ENCODE measurements at regions not wholly inside any gene's neighbourhood (a gene's known extent, or its start where the extent isn't known, plus 50 kb on each side); places are given as distances from the start of the nearest gene placed in this dataset.
"Not testable (repeated sequence)": the region's sequence is repeated elsewhere in the genome, so short reads cannot be mapped to it uniquely, and the experiment has no call there.

DNA sequence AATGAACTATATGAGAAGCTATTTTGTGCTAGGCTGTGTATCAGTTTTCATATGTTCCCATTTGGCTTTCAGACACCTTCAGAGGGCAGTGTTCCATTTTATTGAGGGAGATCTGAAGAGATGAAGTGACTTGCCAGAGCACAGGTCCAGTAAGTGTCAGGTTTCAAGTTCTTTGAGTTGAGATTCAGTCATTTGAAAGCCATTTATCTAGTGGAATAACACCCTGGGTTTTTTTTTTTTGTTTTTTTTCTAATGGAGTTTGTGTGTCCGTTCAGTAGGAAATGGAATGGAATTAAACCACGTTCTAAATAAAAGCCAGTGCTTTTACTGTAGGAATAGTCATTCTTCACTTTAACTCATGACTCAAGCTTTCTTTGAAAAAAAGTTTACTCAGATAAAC lies 652.9 kb upstream of the USP24 start:
- CTCF ChIA-PET, result no interaction called here
- POLR2A ChIA-PET, result no interaction called here

DNA sequence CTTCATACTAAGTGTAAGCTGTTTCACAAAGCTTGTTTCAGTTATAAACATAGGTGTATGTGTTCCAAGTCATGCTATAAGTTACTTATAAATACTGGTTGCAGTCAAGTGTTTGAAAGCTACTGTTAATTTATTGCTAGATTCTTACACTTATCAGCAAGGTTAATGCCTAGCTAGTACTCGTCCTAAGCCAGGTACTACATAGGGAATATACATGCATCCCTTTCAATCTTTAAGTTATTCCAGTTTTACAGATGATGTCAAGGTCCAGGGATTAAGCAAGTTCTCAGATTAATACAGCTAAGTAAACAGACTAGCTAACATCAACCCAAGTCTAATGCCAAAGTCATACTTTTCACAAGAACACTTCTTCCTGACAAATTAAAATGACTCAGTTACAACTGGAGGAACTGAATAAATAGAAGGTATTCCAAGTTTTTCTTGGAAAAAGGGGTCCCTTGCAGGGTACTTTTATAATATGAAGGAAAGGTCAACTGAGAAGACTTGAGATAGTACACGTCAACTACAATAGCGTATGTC lies 652.2 kb upstream of the USP24 start:
- CTCF ChIA-PET, result no interaction called here
- POLR2A ChIA-PET, result no interaction called here

DNA sequence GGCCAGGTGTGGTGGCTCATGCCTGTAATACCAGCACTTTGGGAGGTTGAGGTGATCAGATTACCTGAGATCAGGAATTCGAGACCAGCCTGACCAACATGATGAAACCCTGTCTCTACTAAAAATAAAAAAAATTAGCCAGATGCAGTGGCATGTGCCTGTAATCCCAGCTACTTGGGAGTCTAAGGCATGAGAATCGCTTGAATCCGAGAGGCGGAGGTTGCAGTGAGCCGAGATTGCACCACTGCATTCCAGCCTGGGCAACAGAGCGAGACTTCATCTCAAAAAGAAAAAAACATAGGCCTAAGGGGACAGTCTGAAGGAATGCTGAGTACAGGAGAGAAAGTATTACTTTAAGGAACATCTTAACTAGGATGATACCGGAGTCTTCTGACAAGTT lies 650.6 kb upstream of the USP24 start:
- POLR2A ChIA-PET, result not testable (repeated sequence)

DNA sequence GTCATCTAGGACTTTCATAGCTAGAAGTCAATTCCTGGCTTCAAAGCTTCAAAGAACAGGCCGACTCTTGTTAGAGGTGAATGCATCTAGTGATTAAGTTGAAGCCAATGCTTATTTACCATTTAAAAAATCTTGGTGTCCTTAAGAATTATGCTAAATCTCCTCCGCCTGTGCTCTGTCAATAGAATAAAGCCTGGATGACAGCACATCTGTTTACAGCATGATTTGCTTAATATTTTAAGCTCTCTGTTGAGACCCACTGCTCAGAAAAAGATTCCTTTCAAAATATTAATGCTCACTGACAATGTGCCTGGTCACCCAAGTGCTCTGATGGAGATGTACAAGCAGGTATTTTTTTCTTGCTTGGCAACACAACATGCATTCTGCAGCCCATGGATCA lies 649.1 kb upstream of the USP24 start:
- CTCF ChIA-PET, result no interaction called here
- POLR2A ChIA-PET, result no interaction called here

More for the DNA sequence above, 650.6 kb upstream of the USP24 start:
- CTCF ChIA-PET, result not testable (repeated sequence)

DNA sequence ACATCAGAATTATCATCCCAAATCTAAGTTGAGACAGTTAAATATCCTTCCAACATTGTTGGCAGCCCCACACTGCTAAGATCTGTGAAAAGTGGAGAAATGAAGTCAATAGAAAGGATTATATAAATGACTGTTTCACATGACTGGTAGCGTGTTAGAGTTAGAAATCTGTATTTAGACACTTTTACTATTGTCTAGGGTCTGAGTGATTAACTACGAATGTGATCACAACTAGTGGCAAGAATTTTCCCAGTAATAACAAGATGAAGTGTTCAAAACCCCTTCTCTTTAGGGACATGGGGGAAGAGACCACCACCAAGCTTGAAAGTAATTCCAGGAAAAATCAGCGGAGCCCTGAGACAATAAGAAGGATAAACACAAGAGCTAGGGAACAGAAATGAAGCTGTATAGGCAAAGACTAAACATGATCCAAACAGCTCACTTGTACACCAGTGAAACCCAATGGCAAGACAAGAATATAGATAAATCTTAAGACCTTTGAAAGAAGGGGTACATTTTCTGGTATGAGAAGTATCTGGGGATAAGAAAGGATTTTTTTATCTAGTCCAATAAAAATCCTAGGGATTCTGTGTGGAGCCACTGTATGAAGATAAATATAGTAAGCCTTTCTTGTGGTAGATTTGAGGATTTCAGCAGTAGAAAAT lies 646.6 kb upstream of the USP24 start:
- ChIA-PET POLR2A (no interaction called here), CTCF (no interaction called here)

DNA sequence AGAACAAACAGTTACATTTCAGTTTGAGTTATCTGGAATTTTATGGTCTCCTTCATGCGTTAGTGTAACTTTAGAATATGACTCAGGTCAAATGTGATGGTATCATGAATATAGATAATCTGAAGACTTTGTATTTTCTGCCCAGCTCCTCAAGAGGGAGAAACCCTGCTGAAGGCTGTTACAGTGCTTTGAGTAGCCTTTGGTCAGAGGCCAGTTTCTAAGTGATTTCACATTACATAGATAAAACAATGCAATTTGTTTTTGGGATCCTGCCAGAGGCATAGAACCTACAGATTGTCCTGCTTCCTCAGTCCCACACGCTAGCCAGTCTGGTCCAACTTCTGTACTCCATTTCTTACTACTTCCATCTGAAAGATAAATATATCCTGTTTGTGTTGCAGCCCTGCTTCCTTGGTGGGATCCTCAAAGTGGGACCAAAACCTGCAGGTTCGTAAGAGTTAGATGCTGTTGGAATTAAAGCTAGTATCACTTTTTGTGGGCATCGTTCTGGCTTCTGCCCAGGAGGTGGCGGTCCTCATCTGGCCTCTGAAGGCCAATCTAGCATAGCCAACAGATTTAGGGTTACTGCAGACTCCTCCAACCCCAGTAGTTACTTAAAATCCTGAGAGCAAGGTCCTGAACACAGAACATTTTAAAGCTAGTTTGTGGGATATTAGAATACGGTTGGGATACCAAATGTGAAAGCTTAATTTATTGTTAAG lies 645.8 kb upstream of the USP24 start:
- ChIA-PET CTCF (no interaction called here), POLR2A (no interaction called here)

DNA sequence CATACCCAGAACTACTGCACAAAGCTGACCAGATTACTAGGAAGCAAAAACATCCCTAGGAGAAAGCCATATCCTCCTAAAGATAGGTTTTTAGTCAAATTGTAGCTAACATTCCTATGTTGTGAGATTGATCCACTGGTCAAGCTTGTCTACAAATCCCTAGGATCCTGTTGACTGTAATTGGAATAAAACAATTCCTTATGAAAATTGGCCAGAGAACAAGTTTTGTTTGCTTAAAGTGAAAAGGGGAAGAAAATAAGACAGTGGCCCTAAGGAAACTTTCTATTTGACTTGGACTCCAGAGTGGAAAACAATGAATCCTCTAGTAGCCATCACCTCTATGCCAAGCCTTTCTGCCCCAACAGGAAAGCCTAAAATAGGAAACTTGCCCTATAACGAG lies 645.2 kb upstream of the USP24 start:
- CTCF ChIA-PET, result no interaction called here

DNA sequence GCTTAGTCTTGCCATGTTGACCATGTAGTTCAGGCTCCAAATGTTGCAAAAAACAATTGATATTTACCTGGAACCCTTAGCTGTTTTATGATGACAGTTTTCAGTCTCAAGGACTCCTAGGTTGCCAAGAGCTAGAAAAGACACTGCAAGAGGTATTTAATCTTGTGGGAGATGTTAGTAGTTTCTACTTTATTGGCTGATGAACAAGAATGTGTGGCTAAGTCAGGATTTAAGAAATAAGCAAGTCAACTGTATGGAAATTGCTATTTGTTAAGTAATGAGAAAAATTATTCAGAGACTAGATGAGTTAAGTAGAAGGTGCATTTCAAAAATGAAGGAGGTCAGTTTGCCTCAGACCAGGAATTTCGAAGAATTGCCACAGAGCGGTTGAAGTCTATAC lies 639.7 kb upstream of the USP24 start:
- ChIA-PET CTCF (no interaction called here), POLR2A (no interaction called here)

More for the DNA sequence above, 645.2 kb upstream of the USP24 start:
- POLR2A ChIA-PET, result no interaction called here

DNA sequence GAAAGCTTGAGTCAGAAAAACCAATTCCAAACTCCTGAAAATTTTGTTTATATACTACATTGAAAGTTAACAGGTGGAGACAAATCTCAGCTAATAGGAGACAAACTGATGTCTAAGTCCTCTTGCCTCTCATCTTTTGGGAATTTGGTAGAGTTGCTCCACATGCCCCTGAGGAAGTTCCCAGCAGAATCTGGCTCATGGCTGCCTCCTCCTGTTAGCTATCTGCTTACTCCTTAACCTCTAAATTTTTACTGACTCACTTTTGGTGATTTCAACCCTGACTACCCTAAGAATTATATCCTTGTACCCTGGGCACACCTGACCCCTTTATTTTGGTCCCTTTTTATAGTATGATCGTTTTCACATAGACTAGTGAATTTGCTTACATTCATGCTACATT lies 633.7 kb upstream of the USP24 start:
- ChIA-PET POLR2A (no interaction called here), CTCF (no interaction called here)

DNA sequence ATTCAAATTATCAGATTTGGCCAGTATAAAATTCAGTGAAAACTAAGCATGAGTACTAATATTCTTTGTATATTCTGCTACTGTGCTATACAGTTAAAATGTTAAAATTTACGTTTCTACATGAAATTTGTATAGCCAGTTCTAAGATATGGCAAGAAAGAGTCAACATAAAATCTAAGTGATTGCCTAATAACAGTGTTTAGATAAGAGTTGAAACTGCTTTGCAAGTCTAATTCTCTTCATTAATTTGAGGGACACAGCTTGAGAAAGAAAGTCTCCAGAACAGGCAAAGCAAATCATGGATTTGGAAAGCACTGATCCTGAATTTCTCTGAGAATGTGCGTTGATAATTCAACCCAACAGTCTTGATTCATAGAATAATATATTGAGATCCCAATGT lies 630.9 kb upstream of the USP24 start:
- ChIA-PET POLR2A (no interaction called here), CTCF (no interaction called here)

DNA sequence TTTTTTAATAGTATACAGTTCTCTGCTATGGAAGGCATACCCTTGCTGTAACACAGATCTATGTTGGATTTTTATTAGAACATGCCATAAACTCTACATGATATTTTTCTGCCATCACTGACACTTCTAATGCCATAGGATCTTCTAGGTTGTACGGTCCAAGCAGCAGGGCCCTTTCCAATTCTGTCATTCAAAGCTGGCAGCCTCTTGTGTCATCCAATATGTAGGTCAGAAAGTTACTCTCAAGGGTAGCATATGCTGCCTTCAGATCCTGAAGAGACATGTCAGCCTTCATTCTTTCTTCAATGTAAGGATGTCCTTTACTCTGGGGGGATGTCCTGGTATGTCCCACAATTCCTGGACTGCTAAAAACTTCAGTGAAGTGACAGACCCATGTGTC lies 629.2 kb upstream of the USP24 start:
- ChIA-PET CTCF (no interaction called here), POLR2A (no interaction called here)

DNA sequence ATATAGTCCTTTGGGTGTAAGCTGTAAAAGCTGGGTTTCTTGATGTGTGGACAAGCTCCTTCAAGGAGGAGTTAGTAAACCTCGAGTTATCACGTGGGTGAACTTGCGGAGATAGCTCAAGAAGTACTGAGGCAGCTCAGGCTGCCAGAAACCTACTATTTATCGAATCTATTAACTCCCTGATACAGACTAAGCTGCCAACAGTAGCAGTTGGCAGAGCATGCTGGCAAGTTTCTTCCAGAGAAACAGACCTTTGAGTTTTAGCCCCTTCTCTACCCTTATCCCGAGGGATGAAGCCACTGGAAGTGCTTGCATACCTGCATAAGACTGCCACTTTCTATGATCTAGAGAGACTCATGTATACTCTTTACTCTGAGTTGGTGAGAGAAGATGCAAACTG lies 624.5 kb upstream of the USP24 start:
- ChIA-PET CTCF (no interaction called here), POLR2A (no interaction called here)

DNA sequence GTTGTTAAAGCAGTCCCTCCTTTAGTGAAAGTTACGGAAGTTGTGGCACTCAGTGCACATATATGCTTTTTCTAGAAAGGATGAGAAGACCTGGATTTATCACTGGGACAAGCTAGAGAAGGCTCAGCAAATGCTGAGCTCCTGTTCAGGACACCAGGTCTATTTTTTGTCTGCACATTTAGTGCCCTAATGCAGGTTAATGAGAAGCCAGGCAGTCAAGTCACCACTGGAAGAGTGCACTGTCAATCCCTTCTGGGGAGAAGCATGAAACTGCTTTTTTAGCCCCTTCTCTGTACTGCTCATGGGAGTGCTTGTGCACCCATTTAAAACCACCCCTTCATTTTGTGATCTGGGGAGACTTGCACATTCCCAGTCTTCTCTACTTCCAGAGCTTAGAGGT lies 624.1 kb upstream of the USP24 start:
- ChIA-PET CTCF (no interaction called here), POLR2A (no interaction called here)

DNA sequence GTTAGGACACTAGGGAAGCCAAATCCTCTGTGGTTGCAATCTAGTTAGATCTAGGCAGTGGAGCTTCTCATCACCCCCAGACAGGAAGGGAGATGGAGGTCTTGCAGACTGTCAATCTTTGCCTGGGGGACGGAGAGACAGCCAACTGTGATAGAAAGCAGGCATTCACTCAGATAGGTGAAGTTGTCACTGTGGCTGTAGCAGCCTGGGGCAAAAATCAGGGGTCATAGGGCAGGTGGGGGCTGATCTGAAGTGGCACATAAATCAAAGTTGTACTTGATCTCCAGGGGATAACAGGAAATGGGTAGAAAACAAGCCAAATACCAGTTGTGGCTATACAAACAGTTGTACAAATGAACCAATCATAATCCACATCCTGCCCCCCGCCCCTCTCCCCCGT lies 620.9 kb upstream of the USP24 start:
- ChIA-PET CTCF (no interaction called here), POLR2A (no interaction called here)

DNA sequence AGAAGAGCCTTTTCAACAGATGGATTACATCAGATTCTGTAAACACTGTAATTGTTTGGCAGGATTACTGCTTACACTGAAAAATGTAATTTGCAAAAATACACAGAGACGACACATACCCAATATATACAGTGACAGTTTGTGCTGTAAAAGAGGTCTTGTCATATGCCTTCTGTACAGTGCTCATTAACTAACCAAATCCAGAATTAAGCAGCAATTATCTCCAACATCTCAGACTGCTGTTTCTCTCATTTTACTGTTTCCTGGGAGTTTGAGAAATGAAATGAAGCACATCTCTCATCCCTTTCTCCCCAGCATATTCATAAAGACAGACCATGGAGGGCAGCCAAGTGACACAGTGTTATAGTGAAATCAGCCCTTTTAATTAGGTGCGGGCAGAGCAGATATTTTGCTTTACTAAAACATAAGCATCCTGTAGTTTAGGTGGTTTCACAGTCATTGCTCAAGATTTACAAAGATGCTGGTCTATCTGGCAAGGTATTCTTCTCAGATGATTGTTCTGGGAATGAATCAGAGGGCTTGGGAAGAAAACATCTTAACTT lies 618.4 kb upstream of the USP24 start:
- ChIA-PET POLR2A (no interaction called here), CTCF (no interaction called here)

DNA sequence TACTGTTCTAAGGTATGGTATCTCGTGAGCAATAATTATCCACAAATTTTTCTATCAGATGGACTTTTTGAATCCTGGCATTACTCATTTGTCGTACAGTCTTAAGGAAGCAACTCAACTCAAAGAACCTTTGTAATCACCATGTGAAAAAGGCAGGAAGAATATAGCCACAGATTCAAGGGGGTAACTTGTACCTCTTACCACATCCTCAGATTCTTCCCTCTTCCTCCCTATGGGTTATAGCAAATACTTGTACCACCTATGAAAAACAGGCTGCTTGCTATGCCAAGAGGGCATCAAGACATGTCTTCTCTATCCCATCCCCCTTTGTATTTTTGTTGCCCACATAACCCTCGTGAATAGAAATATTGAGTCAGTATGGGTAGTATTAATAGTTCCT lies 616.6 kb upstream of the USP24 start:
- POLR2A ChIA-PET, result no interaction called here

DNA sequence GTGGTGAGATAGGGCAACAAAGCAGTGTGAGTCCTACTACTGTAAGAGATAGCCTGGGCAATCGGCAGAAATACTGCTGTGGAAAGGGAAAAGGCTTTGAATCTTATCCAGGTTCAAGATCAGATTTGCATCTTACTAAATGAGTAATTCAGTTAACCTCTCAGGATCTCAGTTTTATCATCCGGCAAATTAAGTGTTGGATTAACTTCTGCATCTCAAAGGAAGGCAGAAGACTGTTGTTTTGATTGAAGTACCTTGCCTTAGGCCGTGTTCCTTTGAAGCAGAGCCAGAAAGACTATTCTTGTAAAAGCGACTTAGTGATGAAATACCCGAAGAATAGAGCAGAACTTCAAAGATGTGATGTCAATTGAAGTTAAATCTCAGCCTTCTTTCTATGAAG lies 612.9 kb upstream of the USP24 start:
- ChIA-PET CTCF (no interaction called here), POLR2A (no interaction called here)

More for the DNA sequence above, 616.6 kb upstream of the USP24 start:
- CTCF ChIA-PET, result no interaction called here

DNA sequence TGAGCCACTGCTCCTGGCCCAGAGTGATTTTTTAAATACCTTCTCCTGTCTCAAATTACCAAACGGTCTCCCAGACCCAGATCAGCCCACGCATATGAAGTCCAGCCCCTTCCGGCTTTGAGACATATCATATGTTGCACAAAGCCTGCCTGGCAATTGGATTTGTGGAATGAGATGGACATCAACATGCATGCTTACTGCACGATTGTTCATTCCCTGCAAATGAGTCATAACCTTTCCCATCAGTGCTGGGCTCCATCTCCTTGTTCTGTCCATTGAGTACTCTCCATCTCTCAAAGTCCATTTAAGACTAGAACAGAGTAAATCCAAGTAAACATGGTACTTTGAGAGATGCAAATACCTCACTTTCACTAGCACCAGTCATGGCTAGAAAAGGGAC lies 612.2 kb upstream of the USP24 start:
- CTCF ChIA-PET, result no interaction called here
- POLR2A ChIA-PET, result no interaction called here

DNA sequence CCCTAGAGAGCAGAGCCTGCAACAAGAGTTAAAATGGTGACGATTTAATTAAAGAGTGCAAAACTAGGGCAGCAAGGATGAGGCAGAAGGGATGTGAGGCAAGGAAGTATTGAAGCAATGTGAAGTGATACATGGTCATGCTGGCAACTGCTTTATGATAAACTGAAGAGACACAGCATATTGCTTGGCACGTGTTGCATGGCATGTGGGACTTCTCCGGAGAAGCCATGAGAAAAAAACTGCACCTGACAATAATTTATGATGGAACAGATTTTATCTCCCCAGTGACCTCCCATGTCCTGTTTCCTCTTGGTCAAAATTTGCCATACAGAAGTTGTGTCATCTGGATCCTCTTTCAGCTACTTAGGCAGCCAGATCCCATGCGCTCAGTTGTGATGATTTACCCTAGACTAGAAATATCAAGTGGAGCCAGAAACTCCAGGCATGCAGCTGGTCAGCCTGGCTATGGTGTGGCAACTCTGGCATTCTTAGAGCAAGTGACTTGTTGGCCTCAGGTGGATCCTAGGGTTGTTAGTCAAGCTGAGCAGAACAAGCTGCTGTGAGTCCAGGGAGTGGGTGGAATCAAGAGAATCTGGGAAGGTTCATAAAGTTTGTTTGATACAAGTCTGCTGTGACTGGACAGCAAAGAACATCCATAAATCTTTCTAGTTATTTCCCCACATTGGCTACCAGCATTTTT lies 611.4 kb upstream of the USP24 start:
- POLR2A ChIA-PET, result no interaction called here
- CTCF ChIA-PET, result no interaction called here

DNA sequence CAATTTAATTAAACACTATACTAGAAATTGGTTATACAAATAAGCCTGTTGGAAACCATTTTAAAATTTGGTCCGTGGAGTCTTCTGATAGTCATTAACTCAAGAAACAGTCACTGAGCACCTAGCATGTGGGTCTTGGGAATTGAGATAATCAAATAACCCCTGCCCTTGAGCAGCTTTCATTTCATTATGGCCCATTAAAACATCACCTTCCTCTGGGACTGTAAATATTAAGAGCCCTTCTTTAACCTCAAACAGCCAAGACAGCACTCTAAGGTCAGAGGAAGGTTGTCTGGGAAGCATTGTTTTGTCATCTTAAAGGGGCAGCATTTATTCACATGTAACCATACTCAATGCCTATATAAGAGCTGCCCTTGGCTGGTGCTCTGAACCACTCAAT lies 610.3 kb upstream of the USP24 start:
- ChIA-PET POLR2A (no interaction called here), CTCF (no interaction called here)

DNA sequence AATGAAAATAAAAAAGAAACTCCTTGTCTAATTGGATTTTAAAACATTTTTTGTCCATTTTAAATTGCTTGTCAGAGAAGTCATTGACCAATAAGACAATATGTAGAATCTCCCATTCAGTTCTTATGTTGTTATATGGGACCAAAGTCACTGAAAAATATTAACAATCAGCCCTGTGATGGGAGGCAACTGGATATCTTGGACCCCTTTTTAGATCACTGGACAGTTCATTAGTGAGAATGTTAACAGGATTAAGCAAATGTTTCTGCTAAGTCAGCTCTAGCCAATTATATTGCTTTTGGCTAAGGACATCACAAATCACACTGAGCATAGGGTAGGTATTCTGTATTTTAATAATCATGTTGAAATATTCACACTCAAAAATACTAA lies 609.1 kb upstream of the USP24 start:
- ChIA-PET CTCF (no interaction called here), POLR2A (no interaction called here)

Measured in activated CD8-positive, alpha-beta memory T cell treated with anti-CD3 and anti-CD28 coated beads for 36 hours (primary cell).